GM03348 (cell line): ENCODE measurements at regions not wholly inside any gene's neighbourhood (a gene's known extent, or its start where the extent isn't known, plus 50 kb on each side); places are given as distances from the start of the nearest gene placed in this dataset.
"Not testable (repeated sequence)": the region's sequence is repeated elsewhere in the genome, so short reads cannot be mapped to it uniquely, and the experiment has no call there.

Experiments
- DNase-seq: peaks from one replicate; pipeline ENCODE4 v3.0.0; 2012; ENCODE audit warnings: low spot score

DNA sequence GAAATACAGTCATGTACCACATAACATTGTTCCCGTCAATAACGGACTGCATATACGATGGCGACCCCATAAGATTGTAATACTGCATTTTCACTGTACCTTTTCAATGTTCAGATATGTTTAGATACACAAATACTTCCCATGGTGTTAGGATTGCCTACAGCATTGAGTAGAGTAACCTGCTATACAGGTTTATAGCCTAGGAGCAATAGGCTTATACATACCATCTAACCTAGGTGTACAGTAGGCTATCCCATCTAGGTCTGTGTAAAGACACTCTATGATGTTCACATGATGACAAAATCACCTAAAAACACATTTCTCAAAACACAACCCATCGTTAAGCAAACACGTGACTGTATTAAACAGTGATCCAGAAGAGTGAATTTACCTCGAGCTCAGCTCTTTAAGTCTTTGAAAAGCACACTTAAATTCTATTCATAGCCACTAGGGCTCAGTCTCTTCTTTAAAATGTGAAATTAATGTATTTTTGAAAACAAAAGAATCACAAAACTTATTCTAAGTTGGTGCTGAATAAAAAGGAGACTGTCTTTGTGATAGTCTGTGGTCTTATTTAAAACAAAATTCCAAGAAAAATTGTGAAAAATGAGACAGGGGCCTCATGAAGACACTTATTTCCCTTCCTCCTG lies 239.1 kb upstream of the ARID2 start:
- DNase-seq: no peak

DNA sequence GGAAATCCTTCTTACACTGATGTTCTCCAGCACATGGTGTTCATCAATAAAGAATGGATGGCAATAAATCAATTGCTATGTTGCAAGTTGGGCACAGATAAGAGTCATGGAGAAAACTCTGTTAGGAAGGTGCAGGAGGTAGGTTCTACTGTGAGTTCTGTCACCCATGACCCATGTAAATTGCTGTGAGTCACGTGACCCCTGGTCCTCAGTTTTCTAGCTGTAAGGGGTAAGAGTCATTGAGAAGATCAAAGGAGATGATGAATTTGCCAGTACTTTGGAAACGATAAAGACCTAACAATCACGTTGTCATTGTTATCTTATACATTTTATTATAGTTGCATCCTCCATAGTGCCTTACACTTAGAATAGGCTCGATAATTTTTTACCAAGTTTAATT lies 235.2 kb upstream of the ARID2 start:
- no peak for DNase-seq

DNA sequence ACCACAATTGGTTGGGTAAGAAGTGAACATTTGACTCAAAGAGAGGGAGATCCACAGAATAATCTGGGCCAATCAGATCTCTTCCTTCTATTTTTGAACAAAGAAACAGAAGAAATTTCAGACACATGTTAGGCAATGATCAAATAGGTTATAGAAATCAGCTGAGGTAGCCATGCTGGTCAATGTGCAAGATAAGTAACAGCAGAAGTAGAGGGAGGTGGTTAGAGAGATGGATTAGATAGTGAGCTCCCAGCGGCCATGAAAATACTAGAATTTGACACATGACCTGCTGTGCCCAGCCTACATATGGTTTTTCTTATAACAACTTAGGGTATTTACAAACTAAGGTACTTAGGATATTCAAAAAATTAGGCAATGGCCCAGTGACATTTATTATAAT lies 230.9 kb upstream of the ARID2 start:
- DNase-seq: no peak

DNA sequence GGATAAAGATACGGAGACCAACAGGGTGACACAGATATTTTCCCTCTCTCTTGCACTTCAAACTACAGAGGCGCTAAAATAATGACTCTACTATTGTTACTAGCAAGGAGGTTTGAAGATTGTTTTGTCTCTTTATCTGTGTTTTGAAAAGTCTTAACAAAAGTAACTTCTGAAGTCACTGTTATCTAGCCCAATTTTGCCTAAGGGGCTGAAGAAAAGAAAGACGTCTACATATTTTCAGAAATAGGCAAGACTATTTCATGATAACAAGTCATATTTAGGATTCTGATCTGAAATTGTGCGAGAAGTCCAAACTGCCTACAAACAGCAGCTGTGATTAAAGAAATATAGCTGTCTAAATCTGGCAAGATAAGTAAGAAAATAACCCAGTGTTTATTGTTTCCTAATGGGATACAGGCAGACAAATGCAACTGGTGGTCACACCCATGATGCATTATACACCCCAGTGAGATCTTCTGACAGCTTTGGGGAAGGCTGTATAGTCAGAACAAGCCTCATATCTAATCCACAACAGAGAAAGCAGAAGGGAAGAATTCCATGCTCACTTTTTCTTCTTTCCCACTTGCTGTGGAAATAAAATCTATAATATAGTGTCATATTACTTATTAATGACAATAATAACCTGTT lies 226.9 kb upstream of the ARID2 start:
- no peak for DNase-seq

DNA sequence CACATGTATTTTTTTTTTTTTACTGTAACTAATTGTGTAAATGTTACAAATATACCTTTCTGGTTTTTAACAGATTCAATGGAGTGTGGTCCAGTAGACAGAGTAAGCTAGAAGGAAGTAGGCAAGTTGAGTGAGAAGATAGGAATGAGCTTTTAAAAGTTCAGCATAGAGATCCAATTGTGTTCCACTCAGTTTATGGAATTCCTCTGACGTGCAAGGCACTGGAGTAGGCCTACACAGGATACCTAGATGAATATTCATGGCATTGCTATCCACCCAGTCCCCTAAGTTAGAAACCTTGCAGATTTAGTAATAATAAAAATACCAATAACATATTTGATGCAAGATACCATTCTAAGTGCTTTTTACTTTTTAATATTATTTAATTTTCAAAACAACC lies 225.6 kb upstream of the ARID2 start:
- DNase-seq: no peak

DNA sequence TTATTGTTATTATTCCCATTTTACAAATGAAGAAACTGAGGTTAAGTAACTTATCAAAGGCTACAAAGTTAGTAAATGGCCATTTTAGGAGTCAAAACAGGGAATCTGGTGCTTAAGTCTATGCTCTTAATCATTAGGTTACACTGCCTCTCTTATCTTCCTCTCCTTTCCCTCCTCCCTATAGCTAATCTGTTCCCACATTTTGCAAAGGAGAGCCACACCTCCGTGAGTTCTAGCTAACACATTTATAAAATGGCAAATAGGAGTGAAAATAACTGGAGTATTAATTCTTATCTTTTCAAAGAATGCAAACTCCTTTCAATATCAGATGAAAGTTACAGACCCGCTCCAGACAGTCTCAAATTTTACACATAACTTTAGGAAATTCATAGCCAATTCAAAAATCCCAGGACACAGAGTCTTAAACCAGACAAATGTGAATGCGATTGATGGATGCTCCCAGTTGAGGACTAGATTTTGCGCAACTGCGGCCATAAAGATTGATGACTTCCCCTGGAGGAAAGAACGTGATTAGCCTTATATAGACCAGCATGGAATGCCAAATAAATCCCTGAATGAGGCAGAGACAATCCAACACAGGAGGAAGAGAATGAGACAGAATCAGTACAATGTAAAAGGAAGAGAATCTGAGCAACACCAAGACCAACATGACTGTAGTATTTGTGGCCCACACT lies 225.0 kb upstream of the ARID2 start:
- DNase-seq: no peak

DNA sequence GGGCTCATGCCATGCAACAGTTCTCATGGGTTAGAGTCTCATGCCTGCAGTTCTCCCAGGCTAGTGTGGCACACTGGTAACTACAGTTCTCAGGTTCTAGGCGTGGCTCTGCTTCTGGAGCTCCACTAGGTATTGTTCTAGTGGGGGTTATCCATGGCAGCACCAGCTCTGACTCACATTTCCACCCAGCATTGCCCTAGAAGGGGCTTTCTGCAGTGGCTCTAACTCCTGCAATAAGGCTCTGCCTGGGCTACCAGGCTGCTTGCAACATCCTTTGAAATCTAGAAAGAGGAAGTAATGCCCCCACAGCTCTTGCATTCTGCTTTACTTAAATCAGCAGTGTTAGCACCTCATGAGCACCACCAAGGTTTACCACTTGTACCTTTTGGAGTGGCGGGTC lies 220.3 kb upstream of the ARID2 start:
- DNase-seq: no peak

DNA sequence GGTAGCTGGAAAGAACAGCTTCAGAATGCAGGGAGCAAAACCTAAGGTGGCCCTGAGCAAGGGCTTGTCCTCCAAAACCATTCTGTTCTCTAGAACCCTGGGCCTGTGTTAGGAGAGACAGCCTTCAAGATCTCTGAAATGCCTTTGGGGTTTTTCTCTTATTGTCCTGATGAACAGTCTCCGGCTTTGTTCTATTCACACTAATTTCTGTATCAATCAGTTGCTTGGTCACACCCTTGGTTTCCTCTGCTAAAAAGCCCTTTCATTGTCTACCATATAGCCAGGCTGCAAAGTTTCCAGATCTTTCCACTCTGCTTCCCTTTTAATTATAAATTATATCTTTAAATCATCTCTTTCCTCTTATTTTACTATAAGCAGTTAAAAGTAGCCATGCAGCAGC lies 219.9 kb upstream of the ARID2 start:
- no peak for DNase-seq

DNA sequence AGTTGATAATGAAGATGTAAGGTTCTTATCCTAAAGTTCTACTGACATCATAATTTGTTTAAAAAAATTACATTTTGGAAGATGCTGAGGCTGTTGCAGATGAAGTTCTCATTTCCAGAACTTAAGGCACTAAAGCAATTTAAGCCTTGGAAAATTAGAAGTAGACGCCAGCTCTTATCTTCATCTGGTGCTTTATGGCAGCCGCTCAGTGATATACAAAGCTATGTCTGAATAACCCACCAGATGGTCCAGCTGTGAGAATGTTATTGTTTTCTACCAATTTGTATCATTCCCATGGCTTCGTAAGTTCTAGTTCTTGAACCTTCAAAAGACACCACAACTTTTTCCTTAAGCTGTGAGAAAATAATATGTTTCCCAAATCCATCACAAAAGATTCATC lies 212.1 kb upstream of the ARID2 start:
- DNase-seq: no peak

DNA sequence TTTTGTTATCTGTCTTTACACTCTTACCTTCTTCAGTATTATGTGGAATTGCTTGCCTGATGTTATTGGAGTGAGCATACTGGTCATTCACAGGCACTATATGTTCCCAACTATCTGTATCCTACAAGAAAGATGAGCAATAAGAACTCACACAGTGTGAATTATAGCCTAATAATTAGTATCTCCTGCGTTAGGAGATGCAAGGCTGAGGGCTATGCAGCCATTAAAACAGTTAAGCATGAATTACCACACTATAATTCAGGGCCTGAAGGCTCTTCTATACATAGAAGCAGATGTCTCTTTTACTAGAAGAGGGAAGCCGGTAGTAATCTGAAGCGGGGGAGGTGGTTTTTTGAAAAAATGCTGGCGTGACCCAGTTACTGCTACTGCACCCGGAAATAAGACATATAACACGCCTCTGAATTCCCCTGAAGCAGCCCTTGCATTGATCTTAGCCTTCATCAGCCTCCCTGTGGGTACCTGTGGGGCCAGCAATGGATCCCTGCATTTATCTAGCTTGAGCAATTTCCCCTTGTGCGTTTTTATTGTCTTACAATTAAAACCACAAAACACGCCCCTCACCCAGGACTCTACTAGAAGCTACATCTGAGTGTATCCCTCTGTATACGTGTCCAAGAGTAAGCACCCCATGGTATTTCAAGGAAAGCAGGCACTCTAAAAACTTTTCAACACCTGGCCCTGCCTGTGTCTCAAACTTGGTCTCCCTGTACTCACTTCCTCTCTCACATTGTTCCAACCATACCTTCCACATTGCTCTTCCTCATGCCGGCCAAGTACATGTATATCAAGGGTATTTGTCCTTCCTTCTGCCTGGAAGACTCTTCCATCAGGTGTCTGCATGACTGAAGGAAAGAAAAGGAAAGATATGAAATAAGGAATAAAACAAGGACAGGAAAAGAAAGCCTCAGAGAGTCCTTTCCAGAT lies 210.9 kb upstream of the ARID2 start:
- DNase-seq: no peak

DNA sequence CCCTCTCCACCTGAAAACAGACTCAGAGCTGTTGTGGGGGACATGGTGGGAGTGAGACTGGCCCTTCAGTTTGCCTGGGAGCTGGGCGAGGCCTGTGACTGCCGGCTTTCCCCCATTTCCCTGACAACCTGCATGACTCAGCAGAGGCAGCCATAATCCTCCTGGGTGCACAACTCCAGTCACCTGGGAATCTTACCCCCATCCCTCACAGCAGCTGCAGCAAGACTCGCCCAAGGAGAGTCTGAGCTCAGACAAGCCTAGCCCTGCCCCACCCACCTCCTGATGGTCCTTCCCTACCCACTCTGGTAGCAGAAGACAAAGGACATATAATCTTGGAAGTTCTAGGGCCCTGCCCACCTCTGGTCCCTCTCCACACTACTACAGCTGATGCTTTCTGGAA lies 207.3 kb upstream of the ARID2 start:
- no peak for DNase-seq

DNA sequence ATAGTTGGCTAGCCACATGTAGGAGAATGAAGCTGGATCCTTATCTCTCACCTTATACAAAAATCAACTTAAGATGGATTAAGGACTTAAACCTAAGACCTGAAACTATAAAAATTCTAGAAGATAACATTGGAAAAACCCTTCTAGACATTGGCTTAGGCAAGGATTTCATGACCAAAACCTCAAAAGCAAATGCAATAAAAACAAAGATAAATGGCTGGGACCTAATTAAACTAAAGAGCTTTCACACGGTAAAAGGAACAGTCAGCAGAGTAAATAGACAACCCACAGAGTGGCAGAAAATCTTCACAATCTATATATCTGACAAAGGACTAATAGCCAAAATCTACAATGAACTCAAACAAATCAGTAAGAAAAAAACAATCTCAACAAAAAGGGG lies 202.7 kb upstream of the ARID2 start:
- DNase-seq: not testable (repeated sequence)

DNA sequence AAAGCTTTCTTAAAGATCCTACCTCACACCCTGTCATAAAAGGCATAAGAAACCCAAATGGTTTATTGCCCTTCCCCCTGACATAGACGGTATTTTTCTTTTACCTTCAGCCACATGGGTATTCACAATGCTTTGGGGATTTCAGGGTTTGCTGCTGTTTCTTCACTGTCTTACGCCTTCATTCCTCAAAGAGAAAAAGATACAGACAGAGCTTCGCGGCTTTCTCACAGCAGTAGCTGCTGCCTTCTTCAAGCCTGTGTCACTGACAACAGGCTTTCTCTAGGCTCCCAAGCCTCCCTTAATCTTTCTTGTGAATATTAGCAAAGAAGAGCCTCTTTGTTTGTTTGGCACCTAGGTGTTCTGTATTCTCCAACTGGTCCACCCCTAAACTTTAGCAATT lies 197.4 kb upstream of the ARID2 start:
- no peak for DNase-seq

DNA sequence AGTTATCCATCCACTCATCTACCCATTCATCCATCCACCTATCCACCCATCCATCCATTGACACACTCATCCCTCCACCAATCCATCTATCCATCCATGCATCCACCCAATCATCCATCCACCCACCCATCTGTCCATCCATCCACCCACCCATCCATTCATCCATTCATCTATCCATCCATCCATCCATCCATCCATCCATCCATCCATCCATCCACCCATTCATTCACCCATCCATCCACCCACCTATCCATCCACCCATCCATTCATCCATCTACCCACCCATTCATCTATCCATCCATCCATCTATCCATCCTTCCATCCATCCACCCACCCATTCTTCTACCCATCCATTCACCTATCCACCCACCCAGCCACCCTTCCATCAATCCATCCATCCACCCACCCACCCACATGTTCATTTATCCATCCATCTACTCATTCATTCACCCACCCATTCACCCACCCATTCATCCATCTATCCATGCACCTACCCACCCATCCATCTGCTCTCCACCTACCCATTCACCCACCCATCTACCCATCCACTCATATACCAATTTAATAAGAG lies 193.8 kb upstream of the ARID2 start:
- no peak for DNase-seq

DNA sequence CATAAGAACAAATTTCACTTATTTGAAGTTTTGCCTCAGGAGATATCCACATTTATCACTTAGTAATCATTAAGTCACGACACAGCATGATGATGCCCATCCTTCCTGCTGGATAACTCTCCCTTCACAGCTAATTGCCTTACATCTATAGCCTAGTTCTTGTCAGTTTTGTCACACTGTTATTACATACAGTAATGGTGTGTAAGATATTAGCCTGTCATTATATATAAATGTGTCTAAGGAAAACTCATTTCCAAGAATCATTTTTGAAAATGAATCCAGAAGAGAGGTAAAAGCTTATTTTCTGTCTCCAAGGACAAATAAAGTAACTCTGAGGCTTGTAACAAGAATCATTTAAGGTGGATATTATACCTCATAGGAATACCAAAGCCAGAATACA lies 193.2 kb upstream of the ARID2 start:
- no peak for DNase-seq

DNA sequence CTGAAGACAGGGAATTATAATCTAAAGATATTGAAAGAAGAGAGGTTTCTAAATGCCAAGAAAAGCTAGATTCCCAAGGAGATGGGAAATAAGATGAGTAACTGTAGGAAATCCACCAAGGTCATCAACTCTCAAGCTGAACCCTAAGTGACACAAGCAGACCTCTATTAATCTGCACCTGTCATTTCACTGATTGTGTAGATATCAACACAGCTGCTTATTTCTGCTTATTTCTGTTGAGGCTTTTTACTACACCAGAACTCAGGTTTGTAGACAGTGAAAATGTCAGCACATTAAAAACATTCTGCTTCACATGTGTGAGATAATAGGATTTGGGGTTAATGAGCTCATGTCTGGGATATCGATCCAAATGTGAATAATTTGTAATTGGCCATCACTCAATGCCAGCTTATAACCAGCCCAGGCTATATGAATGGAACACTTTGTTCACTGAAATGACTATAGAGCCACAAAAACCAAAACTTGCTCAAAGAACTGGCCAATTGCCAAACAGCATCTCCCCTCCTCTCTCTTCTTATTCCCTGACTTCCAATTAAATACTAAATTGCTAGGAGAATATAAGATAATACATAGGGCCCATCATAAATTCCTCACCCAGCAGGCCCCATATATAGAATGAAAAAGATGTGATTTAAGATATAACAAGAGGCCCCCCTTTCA lies 188.7 kb upstream of the ARID2 start:
- no peak for DNase-seq

DNA sequence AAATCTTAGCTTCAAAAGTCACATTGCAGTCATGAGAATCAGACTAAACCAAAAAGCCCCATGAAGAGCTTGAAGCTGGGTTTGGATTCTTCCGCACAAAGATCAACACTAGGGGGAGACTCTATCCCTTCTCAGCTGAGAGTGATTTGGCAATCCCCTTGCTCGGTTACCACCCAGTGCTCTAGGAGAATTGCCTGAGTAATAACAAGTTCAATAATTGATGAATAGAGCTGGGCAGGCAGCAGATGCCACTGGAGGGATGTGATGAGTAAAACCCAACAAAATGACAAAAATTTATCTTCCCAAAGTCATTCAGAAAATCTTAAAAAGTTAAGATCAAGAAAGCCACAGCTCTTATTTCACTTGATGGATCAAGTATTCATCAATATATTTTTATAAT lies 185.6 kb upstream of the ARID2 start:
- DNase-seq: peak; percentile 87

DNA sequence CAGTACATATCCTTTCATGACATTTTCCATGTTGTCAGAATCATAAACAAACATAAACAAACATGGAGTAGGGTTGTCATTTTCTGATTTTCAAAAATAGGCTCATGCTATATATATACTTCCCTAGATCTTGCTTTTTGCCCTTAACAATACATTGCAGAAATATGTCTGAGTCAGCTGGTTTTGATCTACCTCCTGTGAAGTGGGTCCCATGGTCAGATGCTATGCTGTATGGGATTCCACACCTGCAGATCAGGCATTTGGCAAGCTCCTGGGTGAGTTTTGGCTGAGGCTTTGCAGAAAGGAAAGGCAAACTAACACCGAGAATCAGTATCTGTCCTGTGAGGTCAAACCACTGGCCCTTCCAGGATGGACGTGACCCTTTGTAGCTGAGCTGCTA lies 183.0 kb upstream of the ARID2 start:
- no peak for DNase-seq

DNA sequence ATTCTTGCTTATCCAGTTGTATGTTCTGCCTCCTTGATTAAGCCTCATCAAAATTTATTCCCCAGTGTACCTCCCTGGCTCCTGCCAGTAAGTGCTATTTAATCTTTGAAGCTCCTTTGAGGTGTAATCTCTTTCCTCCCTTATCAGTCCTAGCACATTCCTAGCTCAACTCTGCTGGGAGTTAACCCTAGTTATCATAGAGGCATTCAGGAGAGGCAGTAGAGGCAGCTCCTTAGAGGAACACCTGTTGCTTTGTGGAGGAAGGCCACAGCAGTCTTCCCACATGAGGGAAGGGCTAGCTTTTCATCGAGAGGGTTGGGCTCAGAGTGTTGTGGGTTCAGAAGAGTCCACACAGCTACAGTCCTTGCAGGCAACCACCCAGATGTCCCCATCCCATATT lies 182.4 kb upstream of the ARID2 start:
- DNase-seq: no peak

DNA sequence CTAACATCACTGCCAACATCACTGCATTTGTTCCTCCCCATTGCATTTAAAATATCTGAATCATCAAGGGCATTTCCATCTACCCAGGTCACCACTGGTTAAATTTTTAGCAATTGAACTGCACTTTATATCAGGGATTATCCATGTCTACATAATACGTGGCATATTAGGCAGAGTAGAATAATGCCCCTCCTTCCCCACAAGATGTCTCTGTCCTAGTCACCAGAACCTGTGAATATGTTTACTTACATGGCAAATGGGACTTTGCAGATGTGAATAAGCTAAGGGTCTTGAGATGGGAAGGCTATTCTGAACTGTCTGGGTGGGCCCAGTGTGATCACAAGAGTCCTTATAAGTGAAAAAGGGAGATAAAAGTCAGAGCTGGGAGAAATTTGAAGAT lies 181.7 kb upstream of the ARID2 start:
- no peak for DNase-seq

DNA sequence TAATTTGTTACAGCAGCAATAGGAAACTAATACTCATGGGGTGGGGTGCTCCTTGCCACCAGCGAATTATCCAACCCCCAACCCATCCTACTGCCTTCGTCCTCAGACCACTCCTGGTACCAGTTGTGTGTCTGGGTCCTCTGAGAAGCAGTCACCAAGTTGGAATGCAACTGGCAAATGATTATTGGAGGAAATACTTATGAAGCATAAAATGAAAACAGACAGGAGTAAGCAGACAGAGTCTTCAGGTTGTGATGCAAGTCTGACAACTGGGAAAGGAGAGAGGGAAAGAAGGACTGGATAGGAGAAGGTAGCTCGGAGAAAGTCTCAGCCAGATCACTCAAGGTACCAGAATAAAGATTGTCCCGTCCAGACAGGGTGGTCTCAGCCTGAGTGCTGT lies 181.1 kb upstream of the ARID2 start:
- DNase-seq: no peak
